Caco-2 (cell line): ENCODE measurements at regions not wholly inside any gene's neighbourhood (a gene's known extent, or its start where the extent isn't known, plus 50 kb on each side); places are given as distances from the start of the nearest gene placed in this dataset.

ENCODE experiments used
- BruUV-seq: library from RNA; stranded (reverse); fragments of 400-500 nt; replicated peaks from 2 replicates; lab custom pipeline; 2021; lab: Mats Ljungman, UMichigan
- CTCF ChIA-PET: fragments of 300-600 bp; sonication (Branson Sonifier 250); formaldehyde crosslinking; loops from one replicate; lab custom pipeline; 2022; ENCODE audit warnings: antibody characterized with exemption; lab: Charles Lee
- POLR2A ChIA-PET: fragments of 300-600 bp; sonication (Branson Sonifier 250); formaldehyde crosslinking; loops from one replicate; lab custom pipeline; 2022; ENCODE audit warnings: antibody characterized with exemption; lab: Charles Lee
- DNase-seq, 2 experiments: peaks; one replicate each; pipeline versions ENCODE4 v3.0.0 to v3.0.0-alpha.2; 2020 to 2022
- H3K27me3 ChIP-seq: replicated peaks from 2 replicates; pipeline ENCODE4 v1.6.0; 2011; ENCODE audit warnings: low read length; ENCODE audit not compliant: control insufficient read depth, insufficient read depth
- H3K36me3 ChIP-seq: 2 replicates; pipeline ENCODE4 v1.5.1; 2011; ENCODE audit warnings: low read length; ENCODE audit not compliant: control insufficient read depth, insufficient read depth
- H3K4me1 ChIP-seq: fragments of 250-450 bp; sonication (Bioruptor Pico); 2 replicates; pipeline ENCODE4 v1.5.1; 2020; ENCODE audit warnings: mild to moderate bottlenecking
- H3K4me3 ChIP-seq: 2 replicates; pipeline ENCODE4 v1.5.1; 2011; ENCODE audit warnings: low read depth, mild to moderate bottlenecking, control low read depth, low read length
- H3K9me3 ChIP-seq: fragments of 250-450 bp; sonication (Bioruptor Pico); 2 replicates; pipeline ENCODE4 v1.5.1; 2020; ENCODE audit warnings: mild to moderate bottlenecking, moderate library complexity
- H3K27ac Mint-ChIP-seq: one replicate; pipeline ENCODE4 v1.8.0; 2022; ENCODE audit warnings: mixed read lengths; ENCODE audit not compliant: unreplicated experiment
- H3K27me3 Mint-ChIP-seq: one replicate; pipeline ENCODE4 v1.8.0; 2022; ENCODE audit warnings: mixed read lengths; ENCODE audit not compliant: insufficient read depth, unreplicated experiment
- H3K36me3 Mint-ChIP-seq: one replicate; pipeline ENCODE4 v1.8.0; 2022; ENCODE audit warnings: mild to moderate bottlenecking, mixed read lengths; ENCODE audit not compliant: insufficient read depth, unreplicated experiment
- H3K4me1 Mint-ChIP-seq: one replicate; pipeline ENCODE4 v1.8.0; 2022; ENCODE audit warnings: low read depth, mixed read lengths; ENCODE audit not compliant: unreplicated experiment
- H3K4me3 Mint-ChIP-seq: one replicate; pipeline ENCODE4 v1.8.0; 2022; ENCODE audit warnings: mild to moderate bottlenecking, moderate library complexity, mixed read lengths; ENCODE audit not compliant: unreplicated experiment
- H3K9me3 Mint-ChIP-seq: one replicate; pipeline ENCODE4 v1.8.0; 2022; ENCODE audit warnings: mixed read lengths; ENCODE audit not compliant: unreplicated experiment
- CTCF ChIP-seq, 2 experiments: fragments of 200-600 bp in 1 of 2; IDR thresholded peaks; 1 replicate in 1 of 2; 2 replicates in 1 of 2; pipeline versions ENCODE4 v1.5.1 to v1.8.0; 2011 to 2022; ENCODE audit warnings: antibody characterized with exemption in 1 of 2, control low read depth in 1 of 2, inconsistent platforms in 1 of 2, low read depth in 1 of 2, low read length in 1 of 2, mild to moderate bottlenecking in 1 of 2, moderate library complexity in 1 of 2; ENCODE audit not compliant: insufficient read depth in 1 of 2, severe bottlenecking in 1 of 2, unreplicated experiment in 1 of 2
- intact Hi-C: fragments of 100-400 bp; cut with micrococcal nuclease; formaldehyde crosslinking; loops from one replicate; pipeline ENCODE4 v1.10.0; 2022; ENCODE audit not compliant: unreplicated experiment

GRCh38 chr2:173456960-173457359, 102.3 kb downstream of the CDCA7 start:
- no peak for TF ChIP-seq CTCF (IDR thresholded peaks at IDR 0.05; ENCODE audit: insufficient read depth in 1 of 2, low read depth in 1 of 2, low read length in 1 of 2, severe bottlenecking in 1 of 2, unreplicated experiment in 1 of 2)
- CTCF ChIA-PET = no interaction called here
- POLR2A ChIA-PET = no interaction called here
- Mint-ChIP-seq H3K4me3 (no peak overlapping the region), H3K9me3 (no peaks in the 10 kb centered on the region), H3K4me1 (no peaks in the 10 kb centered on the region), H3K27me3 (peaks cover 9% of the 10 kb centered on the region), H3K36me3 (peaks cover 5% of the 10 kb centered on the region), H3K27ac (no peak overlapping the region)
- H3K4me3 ChIP-seq = no peak overlapping the region
- H3K36me3 ChIP-seq = no peaks in the 10 kb centered on the region
- H3K4me1 ChIP-seq = no peaks in the 10 kb centered on the region
- intact Hi-C loops = no loop called here
- H3K27me3 ChIP-seq = no peaks in the 10 kb centered on the region
- no peak for DNase-seq
- no peaks in the 10 kb centered on the region for H3K9me3 ChIP-seq
- no TSS peak for BruUV-seq

- CTCF ChIA-PET = no interaction called here
- Histone ChIP-seq H3K4me1 (no peaks in the 10 kb centered on the region), H3K9me3 (no peaks in the 10 kb centered on the region), H3K36me3 (no peaks in the 10 kb centered on the region), H3K4me3 (no peak overlapping the region), H3K27me3 (no peaks in the 10 kb centered on the region)
- Mint-ChIP-seq H3K4me3 (no peak overlapping the region), H3K27me3 (peaks cover 9% of the 10 kb centered on the region), H3K27ac (no peak overlapping the region), H3K36me3 (peaks cover 5% of the 10 kb centered on the region), H3K4me1 (no peaks in the 10 kb centered on the region), H3K9me3 (no peaks in the 10 kb centered on the region)
- BruUV-seq = no TSS peak
- DNase-seq = no peak
- POLR2A ChIA-PET = no interaction called here
- TF ChIP-seq CTCF (IDR thresholded peaks at IDR 0.05; ENCODE audit: insufficient read depth in 1 of 2, low read depth in 1 of 2, low read length in 1 of 2, severe bottlenecking in 1 of 2, unreplicated experiment in 1 of 2) = no peak
- intact Hi-C loops = no loop called here
Measured at GRCh38 chr2:173457366-173457765, 102.7 kb downstream of the CDCA7 start.

GRCh38 chr2:173458991-173459780, 104.5 kb downstream of the CDCA7 start:
- ChIA-PET CTCF (interaction anchor here (0.6 kb wide), 1 partner anchor 57 kb away, joined by 8 read pairs; no protein-coding TSS in a partner anchor), POLR2A (no interaction called here)
- Mint-ChIP-seq H3K4me1 (no peaks in the 10 kb centered on the region), H3K27ac (no peak overlapping the region), H3K27me3 (peaks cover 6% of the 10 kb centered on the region), H3K4me3 (no peak overlapping the region), H3K36me3 (peaks cover 5% of the 10 kb centered on the region), H3K9me3 (no peaks in the 10 kb centered on the region)
- no TSS peak for BruUV-seq
- no peak for DNase-seq
- intact Hi-C loops = no loop called here
- no peaks in the 10 kb centered on the region for H3K9me3 ChIP-seq
- no peak for TF ChIP-seq CTCF (IDR thresholded peaks at IDR 0.05; ENCODE audit: insufficient read depth in 1 of 2, low read depth in 1 of 2, low read length in 1 of 2, severe bottlenecking in 1 of 2, unreplicated experiment in 1 of 2)
- H3K36me3 ChIP-seq = no peaks in the 10 kb centered on the region
- no peaks in the 10 kb centered on the region for H3K4me1 ChIP-seq
- no peak overlapping the region for H3K4me3 ChIP-seq
- no peaks in the 10 kb centered on the region for H3K27me3 ChIP-seq
